ENCODE measurements at regions not wholly inside any gene's neighbourhood (a gene's known extent, or its start where the extent isn't known, plus 50 kb on each side); places are given as distances from the start of the nearest gene placed in this dataset.

DNA sequence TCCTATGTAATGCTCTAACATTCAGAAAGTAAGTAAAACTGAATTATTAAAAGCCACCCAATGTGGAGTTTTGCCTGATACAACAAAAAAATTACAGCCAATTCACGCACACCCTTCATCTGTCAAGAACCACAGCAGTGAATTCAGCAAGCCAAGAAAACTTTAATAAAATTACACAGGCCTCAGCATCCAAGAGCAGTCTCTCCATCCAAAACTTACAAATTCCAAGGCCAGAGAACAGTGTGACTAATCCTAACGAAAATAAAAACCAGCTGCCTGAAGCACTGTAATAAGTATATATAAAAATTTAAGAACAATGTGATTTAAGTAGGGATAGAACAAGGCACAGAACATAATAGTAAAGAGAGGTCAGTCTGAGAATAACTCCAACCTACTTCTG lies 54.2 kb downstream of the SIX6 start:
- no peak for DNase-seq

- DNase-seq, result no peak
These were observed 56.3 kb downstream of the SIX6 start for GRCh38 chr14:60565211-60565610.

- DNase-seq, result no peak
These were observed 57.2 kb downstream of the SIX6 start for GRCh38 chr14:60566101-60566500.

GRCh38 chr14:60573943-60574495 lies 65.1 kb downstream of the SIX6 start:
- DNase-seq, result no peak

- no peak for DNase-seq
These were observed 66.1 kb downstream of the SIX6 start for GRCh38 chr14:60575008-60575407.

GRCh38 chr14:60585676-60586075 lies 63.6 kb downstream of the SIX1 start:
- no peak for DNase-seq

DNA sequence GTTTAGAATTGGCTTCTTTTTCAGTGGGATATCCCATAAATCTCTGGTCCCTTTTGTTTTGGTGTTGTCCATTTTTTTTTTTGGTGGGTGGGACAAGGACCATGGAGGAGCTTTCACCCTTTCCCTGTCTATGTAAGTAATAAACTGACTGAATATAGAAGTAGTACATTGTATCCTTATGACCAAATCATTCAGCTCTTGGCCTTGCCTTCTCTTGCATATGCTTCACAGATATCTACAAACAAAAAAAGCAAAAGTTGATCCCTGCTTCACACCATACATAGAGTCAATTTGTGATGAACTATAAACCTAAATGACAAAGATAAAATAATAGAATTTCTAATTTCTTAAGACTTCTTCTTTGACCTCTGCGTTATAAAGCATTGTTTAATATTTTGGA lies 59.8 kb downstream of the SIX1 start:
- no peak for DNase-seq

GRCh38 chr14:60590991-60591414 lies 58.3 kb downstream of the SIX1 start:
- DNase-seq, result peak; percentile 4
